ENCODE measurements at regions not wholly inside any gene's neighbourhood (a gene's known extent, or its start where the extent isn't known, plus 50 kb on each side); places are given as distances from the start of the nearest gene placed in this dataset.

GRCh38 chr4:38278255-38278654 is 318.1 kb downstream of the PTTG2 start:
- H3K4ac ChIP-seq (replicated peaks; ENCODE audit: insufficient read length, low read depth, low read length) = no peak overlapping the region
- no peak overlapping the region for H3K18ac ChIP-seq (ENCODE audit: extremely low read depth, low read length)
- no peak overlapping the region for H2AFZ ChIP-seq (ENCODE audit: low read length)
- no peak overlapping the region for H3K27ac ChIP-seq (ENCODE audit: low read depth, low read length)
- H3K9me3 ChIP-seq (ENCODE audit: insufficient read depth in 2 of 2, low read depth in 1 of 2, low read length in 1 of 2) = no peaks in the 10 kb centered on the region
- DNase-seq (ENCODE audit: low read depth in 1 of 2, low spot score in 2 of 2) = no peak
- H2BK5ac ChIP-seq (ENCODE audit: low read depth, low read length) = no peak overlapping the region
- H3K79me2 ChIP-seq (ENCODE audit: control insufficient read depth in 1 of 2, insufficient read depth in 2 of 2, low read length in 2 of 2) = no peaks in the 10 kb centered on the region
- H3K23me2 ChIP-seq (ENCODE audit: low read depth, low read length) = no peaks in the 10 kb centered on the region
- no peak overlapping the region for H3K4me2 ChIP-seq (ENCODE audit: insufficient read depth in 1 of 2, low read depth in 2 of 2, low read length in 2 of 2)
- CTCF ChIA-PET (ENCODE audit: partially characterized antibody) = interaction anchor here (0.7 to 1.7 kb wide), 3 partner anchors 10 to 397 kb away, joined by 3 to 7 read pairs (median 3); no protein-coding TSS in a partner anchor
- H3K23ac ChIP-seq (ENCODE audit: insufficient read length) = no peak overlapping the region
- H2BK12ac ChIP-seq (ENCODE audit: low read depth, low read length) = no peak overlapping the region
- no peak overlapping the region for H2BK120ac ChIP-seq (replicated peaks; ENCODE audit: low read depth, low read length)
- H2AK5ac ChIP-seq (ENCODE audit: low read depth, low read length) = no peak overlapping the region
- H3K4me1 ChIP-seq (replicated peaks in 1 of 4; ENCODE audit: control insufficient read depth in 3 of 4, insufficient read depth in 4 of 4, low read length in 3 of 4) = no peaks in the 10 kb centered on the region
- no peak overlapping the region for H3K14ac ChIP-seq (ENCODE audit: insufficient read length)
- H4K5ac ChIP-seq (ENCODE audit: insufficient read length, low read depth, low read length) = no peak overlapping the region
- H4K8ac ChIP-seq (ENCODE audit: extremely low read depth, insufficient read depth, low read length) = no peak overlapping the region
- no peaks in the 10 kb centered on the region for H3K36me3 ChIP-seq (ENCODE audit: control insufficient read depth in 2 of 4, insufficient read depth in 4 of 4, low read length in 3 of 4)
- no peak overlapping the region for H3K56ac ChIP-seq (replicated peaks; ENCODE audit: insufficient read length, low read depth, low read length)
- TF ChIP-seq, protein P1, sequence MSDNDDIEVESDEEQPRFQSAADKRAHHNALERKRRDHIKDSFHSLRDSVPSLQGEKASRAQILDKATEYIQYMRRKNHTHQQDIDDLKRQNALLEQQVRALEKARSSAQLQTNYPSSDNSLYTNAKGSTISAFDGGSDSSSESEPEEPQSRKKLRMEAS (IDR thresholded peaks at IDR 0.05) = no peak
- TF ChIP-seq NRF1 (IDR thresholded peaks at IDR 0.05; ENCODE audit: low read depth, low read length) (no peak), KDM1A (IDR thresholded peaks at IDR 0.05; ENCODE audit: borderline replicate concordance, low read length) (no peak)
- H2BK15ac ChIP-seq (ENCODE audit: low read length) = no peak overlapping the region
- H3K9ac ChIP-seq (replicated peaks in 1 of 4; ENCODE audit: extremely low read depth in 1 of 4, low read depth in 3 of 4, low read length in 3 of 4) = no peak overlapping the region
- H2BK20ac ChIP-seq (ENCODE audit: low read length) = no peak overlapping the region
- H3K4me3 ChIP-seq (ENCODE audit: extremely low read depth in 1 of 4, insufficient read depth in 2 of 4, low read depth in 3 of 4, low read length in 4 of 4) = no peak overlapping the region
- no peaks in the 10 kb centered on the region for H4K20me1 ChIP-seq (replicated peaks in 1 of 2; ENCODE audit: control insufficient read depth in 1 of 2, insufficient read depth in 2 of 2, low read length in 2 of 2)
- WGBS, 2 experiments (ENCODE audit: extremely low coverage in 1 of 2, insufficient coverage in 1 of 2, insufficient read length in 1 of 2, insufficient replicate concordance in 2 of 2, low coverage in 1 of 2, low lambda C conversion rate in 2 of 2, missing lambda C conversion rate in 1 of 2) = 77% methylated on average over 4 of the region's 4 CpGs; no CpG with 5 or more reads in 1 of the 2 experiments
- POLR2A ChIA-PET (ENCODE audit: partially characterized antibody) = no interaction called here
- peaks cover 0 to 1% (median 0%) of the 10 kb centered on the region in 4 experiments; a peak in 1 of 7 replicates for H3K27me3 ChIP-seq (replicated peaks in 1 of 4; ENCODE audit: control insufficient read depth in 3 of 4, extremely low read depth in 1 of 4, insufficient read depth in 3 of 4, low read length in 3 of 4)
- no peaks in the 10 kb centered on the region for H3K79me1 ChIP-seq (ENCODE audit: low read depth, low read length)
- H4K91ac ChIP-seq (replicated peaks; ENCODE audit: insufficient read length, low read length) = no peak overlapping the region
- no peak for FAIRE-seq
